Chondrocyte (in vitro differentiated cells): ENCODE measurements at regions not wholly inside any gene's neighbourhood (a gene's known extent, or its start where the extent isn't known, plus 50 kb on each side); places are given as distances from the start of the nearest gene placed in this dataset.

ENCODE experiments used
- DNase-seq: peaks from one replicate; pipeline ENCODE4 v3.0.0; 2021; ENCODE audit warnings: mixed read lengths, low spot score
- H3K27ac Mint-ChIP-seq: one replicate; pipeline ENCODE4 v1.8.0; 2021; ENCODE audit warnings: mild to moderate bottlenecking, moderate library complexity, mixed read lengths; ENCODE audit not compliant: unreplicated experiment
- H3K27me3 Mint-ChIP-seq: 2 replicates; pipeline ENCODE4 v1.8.0; 2021; ENCODE audit warnings: low read depth, mixed read lengths
- H3K36me3 Mint-ChIP-seq: 2 replicates; pipeline ENCODE4 v1.8.0; 2021; ENCODE audit warnings: low read depth, mixed read lengths
- H3K4me1 Mint-ChIP-seq: 2 replicates; pipeline ENCODE4 v1.8.0; 2021; ENCODE audit warnings: low read depth, mild to moderate bottlenecking, mixed read lengths
- H3K4me3 Mint-ChIP-seq: one replicate; pipeline ENCODE4 v1.8.0; 2021; ENCODE audit warnings: mild to moderate bottlenecking, moderate library complexity, mixed read lengths; ENCODE audit not compliant: unreplicated experiment
- H3K9me3 Mint-ChIP-seq: 2 replicates; pipeline ENCODE4 v1.8.0; 2021; ENCODE audit warnings: low read depth, mixed read lengths
- CTCF ChIP-seq: fragments of 200-600 bp; sonication (generic); IDR thresholded peaks from 2 replicates; pipeline ENCODE4 v1.5.0; 2021; ENCODE audit warnings: antibody characterized with exemption, mild to moderate bottlenecking, moderate library complexity

GRCh38 chr10:130660266-130660665, 524.1 kb downstream of the GLRX3 start:
- Mint-ChIP-seq H3K4me1 (no peaks in the 10 kb centered on the region), H3K27ac (no peak overlapping the region), H3K36me3 (no peaks in the 10 kb centered on the region), H3K9me3 (peaks cover 39% of the 10 kb centered on the region), H3K27me3 (no peaks in the 10 kb centered on the region), H3K4me3 (no peak overlapping the region)
- no peak for DNase-seq
- TF ChIP-seq CTCF = no peak

GRCh38 chr10:130661419-130661818, 525.2 kb downstream of the GLRX3 start:
- Mint-ChIP-seq H3K27me3 (no peaks in the 10 kb centered on the region), H3K4me1 (no peaks in the 10 kb centered on the region), H3K4me3 (no peak overlapping the region), H3K9me3 (peaks cover 48% of the 10 kb centered on the region), H3K27ac (no peak overlapping the region), H3K36me3 (peaks cover 2% of the 10 kb centered on the region)
- no peak for TF ChIP-seq CTCF
- no peak for DNase-seq

- DNase-seq = no peak
- Mint-ChIP-seq H3K36me3 (peaks cover 2% of the 10 kb centered on the region), H3K27ac (no peak overlapping the region), H3K4me3 (no peak overlapping the region), H3K27me3 (no peaks in the 10 kb centered on the region), H3K9me3 (peaks cover 50% of the 10 kb centered on the region), H3K4me1 (no peaks in the 10 kb centered on the region)
- no peak for TF ChIP-seq CTCF
Observed at GRCh38 chr10:130662775-130663174, 526.6 kb downstream of the GLRX3 start.

GRCh38 chr10:130664526-130664925, 528.3 kb downstream of the GLRX3 start:
- Mint-ChIP-seq H3K4me3 (no peak overlapping the region), H3K27me3 (no peaks in the 10 kb centered on the region), H3K27ac (no peak overlapping the region), H3K4me1 (no peaks in the 10 kb centered on the region), H3K9me3 (peaks cover 43% of the 10 kb centered on the region), H3K36me3 (peaks cover 2% of the 10 kb centered on the region)
- TF ChIP-seq CTCF = no peak
- DNase-seq = no peak

- H3K36me3 Mint-ChIP-seq = peaks cover 2% of the 10 kb centered on the region
- TF ChIP-seq CTCF = no peak
- H3K27me3 Mint-ChIP-seq = no peaks in the 10 kb centered on the region
- H3K4me3 Mint-ChIP-seq = no peak overlapping the region
- no peak for DNase-seq
- no peaks in the 10 kb centered on the region for H3K4me1 Mint-ChIP-seq
- H3K27ac Mint-ChIP-seq = no peak overlapping the region
- H3K9me3 Mint-ChIP-seq = peaks cover 49% of the 10 kb centered on the region
Observed at GRCh38 chr10:130666215-130666614, 530.0 kb downstream of the GLRX3 start.
